PC-9 (cell line): ENCODE measurements at regions not wholly inside any gene's neighbourhood (a gene's known extent, or its start where the extent isn't known, plus 50 kb on each side); places are given as distances from the start of the nearest gene placed in this dataset.

Experiments used
- CTCF ChIP-seq: fragments of 200-600 bp; sonication (generic); conservative IDR thresholded peaks from 2 replicates; pipeline ENCODE4 v1.6.1; 2017; ENCODE audit warnings: mixed run types, antibody characterized with exemption, mild to moderate bottlenecking, moderate library complexity
- EZH2 ChIP-seq: fragments of 200-600 bp; sonication (generic); IDR thresholded peaks from 2 replicates; pipeline ENCODE4 v1.8.0; 2017; ENCODE audit warnings: antibody characterized with exemption, low read depth

GRCh38 chr1:90768098-90768497 lies 51.0 kb upstream of the BARHL2 start:
- TF ChIP-seq EZH2 (no peak), CTCF (no peak)
